ACHN (cell line): ENCODE measurements at regions not wholly inside any gene's neighbourhood (a gene's known extent, or its start where the extent isn't known, plus 50 kb on each side); places are given as distances from the start of the nearest gene placed in this dataset.

Experiments used
- DNase-seq: peaks from one replicate; pipeline ENCODE4 v3.0.0-alpha.2; 2015
- in situ Hi-C: cut with HindIII; loops from 2 replicates; pipeline ENCODE4 v1.10.0; 2017; ENCODE audit warnings: low sequenced_read_pairs, low pct_ligation_motif_present, low pct_unique_long_range_greater_than_20kb

DNA sequence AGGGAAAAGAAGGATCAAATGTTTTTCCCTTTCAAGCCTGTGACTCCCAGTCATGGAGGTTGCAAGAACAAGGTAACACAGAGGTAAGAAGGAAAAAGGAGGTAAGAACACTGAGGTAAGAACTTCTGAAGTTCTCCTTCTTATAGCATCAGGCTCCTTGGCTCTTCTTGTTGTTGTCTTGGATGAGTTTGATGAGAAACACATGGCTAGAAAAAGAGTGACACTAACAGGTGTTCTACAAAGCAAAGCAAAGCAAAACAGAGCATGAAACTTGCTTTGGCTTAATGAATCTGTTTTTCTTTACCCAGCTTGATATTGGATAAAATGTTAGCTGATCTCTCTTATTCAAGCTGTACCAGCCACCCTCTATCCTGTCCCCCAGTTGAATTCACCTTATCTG is 231.2 kb upstream of the F9 start:
- in situ Hi-C loops = no loop called here

DNA sequence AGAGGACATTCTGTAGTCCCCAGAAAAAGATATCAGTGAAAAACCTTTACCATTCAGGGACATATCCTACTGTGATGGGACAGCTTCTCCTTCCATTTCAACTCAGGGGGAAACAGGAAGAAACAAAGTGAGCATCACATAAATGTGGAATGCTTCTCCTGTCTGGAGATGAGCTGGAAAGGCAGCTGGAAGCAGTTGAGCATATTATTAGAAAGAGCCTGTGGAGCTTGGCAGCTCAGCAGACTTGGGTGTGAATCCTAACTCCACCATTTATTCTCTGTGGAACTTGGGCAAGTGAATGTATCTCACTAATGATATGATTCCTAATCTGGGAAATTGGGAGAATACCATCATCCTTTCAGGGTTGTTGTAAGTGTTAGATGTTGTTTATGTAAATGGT is 232.1 kb upstream of the F9 start:
- no peak for DNase-seq
- in situ Hi-C loops = no loop called here

More for the DNA sequence above, 231.2 kb upstream of the F9 start:
- DNase-seq = no peak

DNA sequence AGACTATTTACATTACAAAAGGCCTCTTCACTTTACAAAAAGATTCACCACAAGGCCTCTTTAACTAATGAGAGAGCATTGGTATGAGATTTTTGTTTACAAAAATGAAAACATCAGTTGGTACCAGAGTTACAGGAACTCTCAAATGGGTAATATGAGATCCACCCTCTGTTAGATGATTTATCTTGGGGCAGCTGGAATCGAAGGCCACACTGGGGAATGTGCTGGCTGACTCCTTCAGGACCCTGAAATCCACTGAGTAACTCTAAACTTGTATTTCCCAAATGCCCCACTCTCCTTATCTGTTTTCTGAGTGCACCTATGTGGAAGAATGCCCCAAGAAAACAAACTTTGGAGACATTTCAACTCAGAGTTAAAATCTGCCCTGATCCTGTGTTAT is 232.9 kb upstream of the F9 start:
- DNase-seq = no peak
- in situ Hi-C loops = no loop called here

DNA sequence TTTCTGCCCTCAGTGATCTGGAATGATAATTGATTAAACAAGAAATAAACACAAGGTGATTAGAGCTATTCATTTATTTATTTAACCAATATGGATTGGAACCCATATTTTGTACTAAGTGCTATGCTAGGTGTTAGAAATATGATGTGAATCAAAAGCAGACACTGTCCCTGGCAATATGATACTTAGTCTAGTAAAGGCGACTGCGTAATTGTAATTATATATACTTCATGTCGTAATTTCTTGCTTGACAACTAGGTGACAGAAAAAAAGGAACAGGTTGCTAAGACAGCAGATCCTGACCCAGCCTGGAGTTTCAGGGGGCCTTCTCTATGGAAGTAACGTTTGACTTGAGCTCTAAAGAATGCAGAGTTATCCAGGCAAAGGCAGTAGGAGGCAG is 236.5 kb upstream of the F9 start:
- in situ Hi-C loops = no loop called here
- DNase-seq = no peak

DNA sequence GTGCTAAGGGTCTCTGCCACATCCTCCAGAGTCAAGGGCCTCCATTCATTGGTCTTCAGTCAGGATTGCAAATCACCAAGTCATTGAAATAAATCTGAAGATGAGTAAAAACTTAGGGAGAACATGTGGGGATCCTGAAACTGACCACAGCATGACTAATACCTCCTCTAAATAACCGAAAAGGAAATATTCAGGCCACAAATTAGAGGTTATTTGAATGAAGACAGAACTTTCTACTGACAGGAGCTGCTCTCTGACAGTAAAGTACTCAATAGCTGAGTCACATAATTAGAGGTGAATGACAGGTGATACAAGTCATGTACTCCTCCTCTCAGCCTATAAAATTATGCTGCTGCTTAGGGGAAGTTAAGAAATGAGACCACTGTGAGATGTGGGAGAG is 240.2 kb upstream of the F9 start:
- no peak for DNase-seq
- in situ Hi-C loops = no loop called here

DNA sequence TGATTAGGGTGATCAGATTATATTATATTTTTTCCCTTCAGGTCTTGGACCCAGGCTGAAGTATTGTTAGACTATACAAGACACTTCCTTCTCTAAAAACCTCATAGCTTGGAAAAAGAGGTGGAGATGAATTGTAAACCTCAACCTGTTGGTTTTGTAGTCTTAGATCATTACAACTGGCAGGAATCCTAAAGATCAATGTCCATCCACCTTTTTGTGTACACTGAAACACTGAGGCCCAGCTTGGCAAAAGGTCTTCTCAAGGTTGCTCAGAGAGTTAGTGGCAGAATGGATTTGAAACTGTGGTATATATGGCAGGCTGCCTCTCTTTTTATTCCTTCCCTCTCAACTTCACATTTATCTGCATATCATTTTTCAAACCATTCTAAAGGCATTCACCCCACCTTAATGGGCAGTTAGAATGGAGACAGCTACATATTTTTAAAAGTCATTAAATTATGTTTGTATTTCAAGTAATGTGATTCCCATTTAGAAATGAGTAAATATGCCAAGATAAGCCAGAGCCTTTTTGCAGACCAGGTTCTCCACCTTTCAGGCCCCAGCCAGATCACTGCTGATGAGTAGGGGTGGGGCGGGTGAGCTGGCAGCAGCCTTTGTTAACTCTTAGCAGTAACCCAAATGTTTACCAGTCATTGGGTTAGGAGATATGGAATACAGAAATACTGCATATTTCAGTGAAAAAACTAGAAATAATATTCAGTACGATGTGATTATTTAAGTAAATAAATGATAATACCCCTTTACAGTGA is 243.2 kb upstream of the F9 start:
- no peak for DNase-seq
- in situ Hi-C loops = no loop called here

DNA sequence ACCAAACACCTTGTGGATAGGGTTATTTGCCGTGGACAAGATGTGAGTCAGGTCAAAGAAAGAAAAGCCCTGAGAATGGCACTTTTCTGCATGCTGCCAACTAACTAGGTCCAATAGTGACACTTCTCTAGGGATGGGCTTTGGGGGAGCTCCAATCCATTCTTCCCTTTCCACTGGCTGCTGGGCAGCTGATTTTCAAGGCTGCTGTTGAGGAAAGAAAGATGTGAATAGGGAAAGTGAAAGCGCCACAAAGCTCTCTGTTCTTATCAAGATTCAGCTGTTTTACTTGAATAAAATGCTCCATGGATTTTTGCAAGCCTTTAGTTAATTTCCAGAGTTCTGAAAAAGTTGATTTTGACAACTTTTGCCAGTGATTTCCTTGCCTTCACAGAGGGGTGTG is 244.2 kb upstream of the F9 start:
- DNase-seq = no peak
- in situ Hi-C loops = no loop called here

DNA sequence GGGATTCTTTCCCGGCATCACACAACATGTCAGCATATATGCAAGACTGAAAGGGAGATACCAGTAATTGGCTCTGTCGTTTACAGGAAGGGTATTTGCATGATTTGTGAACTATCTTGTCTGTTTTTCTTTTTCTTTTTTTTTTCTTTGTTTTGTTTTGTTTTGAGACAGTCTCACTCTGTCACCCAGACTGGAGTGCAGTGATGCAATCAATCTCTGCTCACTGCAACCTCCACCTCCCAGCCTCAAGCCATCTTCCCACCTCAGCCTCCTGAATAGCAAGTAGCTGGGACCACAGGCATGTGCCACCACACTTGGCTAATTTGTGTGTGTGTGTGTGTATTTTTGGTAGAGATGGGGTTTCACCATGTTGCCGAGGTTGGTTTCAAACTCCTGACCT is 262.7 kb upstream of the F9 start:
- in situ Hi-C loops = no loop called here
- no peak for DNase-seq

DNA sequence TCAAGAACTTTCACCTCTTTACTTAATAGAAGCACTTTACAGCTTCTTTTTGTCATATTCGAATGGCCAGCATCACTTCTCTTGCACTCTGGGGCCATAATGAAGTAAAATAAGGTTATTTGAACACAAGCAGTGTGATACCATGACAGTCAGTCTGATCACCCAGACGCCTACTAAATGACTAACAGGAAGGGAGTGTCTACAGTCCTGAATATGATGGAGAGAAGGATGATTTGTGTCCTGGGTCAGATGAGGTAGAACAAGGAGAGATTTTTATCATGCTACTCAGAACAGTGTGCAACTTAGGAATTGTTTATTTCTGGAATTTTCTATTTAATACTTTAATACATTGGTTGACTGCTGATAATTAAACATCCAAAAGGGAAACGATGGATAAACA is 284.2 kb upstream of the F9 start:
- DNase-seq = no peak
- in situ Hi-C loops = no loop called here

DNA sequence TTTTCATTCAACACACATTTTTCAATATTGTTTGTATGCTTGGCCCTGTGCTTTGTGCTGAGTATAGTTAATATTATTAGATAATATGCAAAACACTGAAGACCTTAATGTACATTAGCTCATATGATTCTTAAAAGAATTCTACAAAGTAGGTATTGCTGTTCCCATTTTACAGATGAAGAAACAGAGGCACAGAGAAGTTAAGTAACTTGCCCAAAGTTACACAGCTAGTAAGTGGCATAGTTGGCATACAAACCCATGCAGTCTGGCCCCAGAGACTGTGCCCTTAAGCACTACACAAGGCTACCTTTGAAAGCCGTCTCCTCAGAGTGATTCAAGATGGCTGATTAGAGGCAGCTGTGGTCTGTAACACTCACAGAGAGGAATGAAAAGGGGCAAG is 293.4 kb upstream of the F9 start:
- in situ Hi-C loops = no loop called here

DNA sequence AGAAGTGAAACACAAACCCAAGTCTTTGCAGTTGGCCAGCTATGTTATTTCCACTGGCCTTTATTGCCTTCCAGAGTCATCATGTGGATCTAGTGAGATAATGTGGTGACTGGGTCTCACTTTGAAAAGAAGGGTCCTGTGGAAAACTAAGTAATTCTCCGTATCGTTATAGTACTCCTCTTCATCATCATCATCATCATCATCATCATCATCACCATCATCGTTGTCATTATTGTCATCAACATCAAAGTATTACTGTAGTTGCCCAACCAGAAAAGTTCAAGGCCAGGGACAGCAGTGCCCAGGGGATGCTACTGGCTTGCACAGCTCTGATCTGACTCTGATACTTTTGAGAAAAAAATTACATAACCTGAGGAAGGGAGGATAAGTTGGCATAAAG is 295.6 kb upstream of the F9 start:
- in situ Hi-C loops = no loop called here
- DNase-seq = no peak

More for the DNA sequence above, 293.4 kb upstream of the F9 start:
- no peak for DNase-seq

DNA sequence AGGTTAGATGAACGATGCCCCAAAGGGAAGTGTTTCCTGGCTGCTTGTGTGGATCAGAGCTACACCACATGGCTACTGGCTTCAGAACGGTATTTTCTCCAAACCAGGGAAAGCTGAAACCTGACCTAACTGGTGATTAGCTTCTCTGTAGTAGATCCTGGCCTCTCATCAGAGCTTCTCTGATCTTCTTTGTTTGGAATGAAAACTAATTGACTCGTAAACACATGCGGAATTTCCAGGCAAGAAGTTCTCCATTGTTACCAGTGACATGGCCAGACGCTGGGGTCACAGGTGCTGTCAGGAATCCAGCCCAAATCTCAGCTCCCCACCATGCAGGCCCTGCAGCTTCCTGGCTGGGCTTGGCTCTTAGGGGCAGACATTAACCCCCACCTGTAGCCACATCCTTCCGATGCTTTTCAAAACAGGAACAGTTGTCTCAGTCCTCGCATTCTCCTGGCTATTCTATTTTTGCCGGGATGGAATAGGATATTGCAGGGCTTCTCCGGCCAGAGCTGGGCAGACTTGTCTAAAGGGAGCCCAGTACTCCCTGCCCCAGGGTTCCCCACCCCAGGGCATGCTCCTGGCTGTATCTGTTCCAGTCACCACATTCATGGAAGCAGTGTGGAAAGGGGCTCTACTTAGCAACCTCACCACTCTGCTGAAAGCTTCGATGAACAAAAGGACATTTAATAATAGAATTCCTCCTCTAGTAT is 305.4 kb upstream of the F9 start:
- DNase-seq = no peak
- in situ Hi-C loops = no loop called here

DNA sequence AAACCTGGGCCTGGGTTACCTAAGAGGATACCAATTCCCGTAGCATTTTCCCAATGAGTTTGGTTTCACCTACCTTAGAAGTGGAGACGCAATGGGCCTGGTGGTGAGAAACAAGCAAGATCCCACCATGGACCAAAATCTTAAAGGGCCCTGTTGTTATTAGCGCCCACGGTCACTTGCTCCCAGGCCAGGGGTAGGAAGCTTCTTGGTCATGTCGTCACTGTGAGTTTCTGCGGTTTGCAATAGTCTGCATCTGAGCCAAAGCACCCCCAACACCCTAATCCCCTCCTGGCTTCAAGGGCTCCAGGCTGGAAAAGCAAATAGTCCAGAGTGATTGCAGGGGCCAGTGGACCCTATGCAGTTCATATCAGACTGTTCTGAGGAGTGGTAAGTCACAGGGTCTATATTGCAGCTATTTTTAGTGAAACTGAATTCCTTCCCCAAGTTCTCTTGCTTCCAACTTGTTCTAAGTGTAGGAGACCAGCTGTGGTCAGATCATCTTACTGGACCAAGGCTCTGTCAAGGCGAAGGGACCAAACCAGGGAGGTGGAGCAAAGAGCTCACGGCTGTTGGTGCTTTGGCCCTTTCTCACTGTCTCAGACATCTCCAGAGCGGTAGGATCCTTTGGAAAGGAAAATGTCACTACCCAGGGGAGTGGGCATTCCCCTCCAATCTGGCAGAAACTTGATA is 307.9 kb upstream of the F9 start:
- DNase-seq = no peak
- in situ Hi-C loops = no loop called here

DNA sequence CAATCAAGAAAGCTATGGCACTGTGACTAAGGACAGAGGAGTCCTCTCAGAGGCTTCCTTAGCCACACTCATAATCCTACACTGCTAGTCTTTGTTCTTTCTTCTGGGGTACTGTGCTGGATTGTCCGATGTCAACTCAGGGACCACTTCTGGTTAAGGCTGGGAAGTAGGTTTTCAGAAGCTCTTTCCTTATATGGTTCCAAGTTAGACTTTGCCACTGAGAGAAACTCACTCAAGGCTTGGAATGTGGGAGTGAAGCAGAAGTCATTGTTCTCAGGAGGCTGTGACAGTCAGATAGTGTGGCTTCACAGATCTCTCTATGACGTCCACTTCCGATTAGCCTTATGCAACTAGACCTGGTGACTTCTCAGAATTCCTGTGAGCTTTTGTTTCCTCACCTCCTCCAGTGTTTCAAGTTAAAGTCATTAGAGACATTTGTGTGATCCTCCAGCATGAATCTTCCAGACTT is 317.3 kb upstream of the F9 start:
- in situ Hi-C loops = no loop called here
- no peak for DNase-seq

DNA sequence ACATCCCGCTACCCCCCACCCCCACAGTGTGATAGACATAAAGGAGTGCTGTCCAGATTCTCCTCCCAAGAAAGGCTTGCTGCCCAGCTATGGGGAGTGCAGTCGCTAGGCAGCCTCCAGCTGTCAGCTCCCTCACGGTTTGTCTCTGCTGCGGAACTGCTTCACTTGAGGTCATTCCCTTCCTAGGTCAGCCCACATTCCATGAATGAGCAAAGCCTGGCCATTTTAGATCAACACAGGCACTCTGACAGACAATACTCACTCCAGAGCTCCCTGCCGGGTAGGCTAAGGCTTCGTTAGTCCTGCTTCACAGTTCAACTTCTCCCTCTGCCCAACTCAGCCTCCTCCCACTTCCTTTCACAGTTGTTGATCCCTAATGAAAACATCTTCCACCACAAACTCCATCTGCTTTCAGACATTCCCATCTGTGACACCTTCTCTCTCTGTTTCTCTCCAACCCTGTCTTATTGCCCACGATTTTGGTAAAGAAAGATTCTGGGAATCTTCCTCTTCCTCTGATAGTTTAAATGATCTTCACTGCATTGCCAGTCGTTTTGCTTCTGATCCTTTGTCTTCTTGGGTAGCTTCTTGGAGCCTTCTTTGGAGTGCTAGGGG is 318.9 kb upstream of the F9 start:
- in situ Hi-C loops = no loop called here

DNA sequence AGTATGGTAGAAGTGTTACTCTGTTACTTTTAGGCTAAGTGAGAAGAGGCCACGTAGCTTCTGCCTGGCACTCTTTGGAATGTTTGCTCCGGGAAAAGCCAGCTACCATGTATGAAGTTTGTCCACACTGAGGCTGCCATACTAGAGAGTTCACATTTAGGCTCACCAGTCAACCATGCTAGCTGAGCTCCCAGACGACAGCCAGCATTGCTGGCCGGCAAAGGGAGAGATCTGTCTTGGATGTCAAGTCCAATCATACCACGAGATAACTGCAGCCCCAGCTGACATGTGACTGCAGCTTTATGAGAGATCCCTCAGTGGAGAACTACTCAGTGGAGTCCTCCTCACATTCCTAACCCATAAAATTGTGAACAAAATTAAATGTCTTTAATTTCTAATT is 321.2 kb upstream of the F9 start:
- no peak for DNase-seq
- in situ Hi-C loops = no loop called here

More for the DNA sequence above, 318.9 kb upstream of the F9 start:
- no peak for DNase-seq

DNA sequence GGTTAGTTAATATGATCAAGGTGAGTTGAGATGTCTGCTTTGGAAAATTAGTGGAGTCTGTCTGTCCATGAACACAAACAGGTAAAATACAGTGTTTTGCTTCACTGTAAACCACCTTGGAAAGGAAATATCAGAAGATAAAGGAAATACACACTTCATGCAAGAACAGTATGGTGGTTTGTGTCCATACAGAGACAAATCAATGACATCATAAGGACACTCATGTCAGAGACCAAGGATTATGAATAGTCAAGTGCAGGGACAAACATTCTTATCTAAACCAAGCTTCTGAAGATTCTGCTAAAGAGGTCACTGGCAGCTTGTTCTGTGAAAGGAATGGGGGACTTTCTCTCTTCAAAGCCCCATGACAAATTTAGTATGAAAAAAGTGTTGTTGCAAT is 322.9 kb upstream of the F9 start:
- in situ Hi-C loops = no loop called here
- DNase-seq = no peak

DNA sequence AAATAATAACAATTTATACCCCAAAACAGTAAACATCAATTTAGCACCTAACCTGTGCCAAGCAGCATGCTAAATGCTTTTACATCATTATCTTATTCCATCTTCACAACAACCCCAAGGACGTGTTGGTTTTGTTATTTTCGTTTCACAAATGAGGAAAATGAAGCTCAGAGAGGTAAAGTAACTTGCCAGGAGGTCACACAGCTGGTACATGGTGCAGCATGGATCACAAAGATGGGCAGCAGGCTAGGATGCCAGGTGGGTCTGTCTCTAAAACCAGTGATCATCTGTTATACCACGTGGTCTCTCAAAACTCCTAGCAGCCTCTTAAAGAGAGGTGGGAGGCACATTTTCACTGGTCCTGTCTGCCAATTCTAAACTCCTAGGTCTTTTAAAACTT is 323.6 kb upstream of the F9 start:
- DNase-seq = no peak
- in situ Hi-C loops = no loop called here
